ENCODE measurements at regions not wholly inside any gene's neighbourhood (a gene's known extent, or its start where the extent isn't known, plus 50 kb on each side); places are given as distances from the start of the nearest gene placed in this dataset.

DNA sequence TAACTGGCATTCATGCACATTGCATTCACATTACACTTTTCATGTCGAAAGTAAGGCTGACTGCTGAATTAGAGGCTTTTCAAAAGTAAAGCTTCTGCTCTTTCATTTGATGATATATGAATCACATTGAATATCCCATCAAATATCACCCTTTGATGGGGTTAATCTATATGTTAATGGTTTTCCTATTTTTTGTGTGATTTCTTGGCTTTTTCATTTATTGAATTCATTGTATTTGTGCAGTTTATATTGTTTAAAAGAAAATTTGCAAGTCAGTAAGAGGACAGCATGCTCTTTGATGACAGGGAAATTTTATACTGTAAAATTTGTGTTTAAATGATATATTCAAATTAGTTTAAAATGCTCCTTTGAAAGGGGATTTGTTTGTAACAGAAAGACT, 344.1 kb downstream of the PCDH10 start:
- ATAC-seq (ENCODE audit: low read depth in 2 of 2) (no peak), DNase-seq (no peak)
- no peaks in the 10 kb centered on the region for H3K36me3 Mint-ChIP-seq
- H3K9me3 Mint-ChIP-seq, result peaks cover 0 to 2% (median 0%) of the 10 kb centered on the region in 7 donors
- H3K4me3 Mint-ChIP-seq, result no peak overlapping the region
- no peaks in the 10 kb centered on the region for H3K27me3 Mint-ChIP-seq
- H3K4me1 Mint-ChIP-seq, result no peaks in the 10 kb centered on the region
- H3K27ac Mint-ChIP-seq, result no peak overlapping the region

DNA sequence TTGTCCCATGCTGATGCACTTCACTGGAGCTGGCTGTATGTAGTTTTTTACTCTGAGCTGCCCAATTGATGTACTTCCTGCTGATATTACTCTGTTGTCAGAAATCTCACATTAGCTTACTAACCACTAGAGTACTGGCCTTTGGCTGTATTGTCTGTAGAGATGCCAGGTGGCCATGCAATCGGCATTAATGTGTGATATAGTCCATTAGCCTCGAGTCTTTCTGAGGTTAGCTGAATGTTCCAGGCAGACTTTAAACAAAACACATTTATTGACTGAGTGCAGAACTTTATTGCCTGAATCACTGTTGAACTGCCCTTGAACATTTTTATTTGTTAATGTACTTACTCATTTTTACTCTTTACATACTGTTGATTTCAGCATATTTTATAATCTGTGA, 335.2 kb downstream of the PCDH10 start:
- no peaks in the 10 kb centered on the region for H3K4me1 Mint-ChIP-seq
- H3K27ac Mint-ChIP-seq, result no peak overlapping the region
- DNase-seq (no peak), ATAC-seq (ENCODE audit: low read depth in 2 of 2) (no peak)
- H3K9me3 Mint-ChIP-seq, result peaks cover 0 to 4% (median 0%) of the 10 kb centered on the region in 7 donors
- H3K36me3 Mint-ChIP-seq, result no peaks in the 10 kb centered on the region
- H3K27me3 Mint-ChIP-seq, result no peaks in the 10 kb centered on the region
- H3K4me3 Mint-ChIP-seq, result no peak overlapping the region

DNA sequence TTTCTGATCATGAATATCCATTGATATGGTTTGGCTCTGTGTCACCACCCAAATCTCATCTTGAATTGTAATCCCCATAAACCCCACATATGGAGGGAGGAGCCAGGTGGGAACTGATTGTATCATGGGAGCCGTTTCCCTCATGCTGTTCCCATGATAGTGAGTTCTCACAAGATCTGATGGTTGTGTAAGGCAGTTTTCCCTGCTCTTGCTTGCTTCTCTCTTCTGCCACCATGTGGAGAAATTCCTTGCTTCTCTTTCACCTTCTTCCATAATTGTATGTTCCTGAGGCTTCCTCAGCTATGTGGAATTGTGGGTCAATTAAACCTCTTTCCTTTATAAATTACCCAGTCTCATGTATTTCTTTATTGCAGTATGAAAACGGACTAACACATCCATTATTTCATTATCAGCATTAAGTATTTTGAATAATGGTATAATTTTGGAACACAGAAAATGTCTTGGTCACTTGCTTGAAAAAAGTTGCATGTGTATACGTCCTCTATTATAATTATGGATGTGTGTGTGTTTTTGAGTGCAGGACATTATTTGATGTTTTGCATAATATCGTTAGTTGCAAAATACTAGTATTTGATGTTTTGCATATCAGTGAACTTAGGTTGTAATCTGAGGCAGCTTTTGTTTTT, 334.6 kb downstream of the PCDH10 start:
- no peak overlapping the region for H3K27ac Mint-ChIP-seq
- no peak overlapping the region for H3K4me3 Mint-ChIP-seq
- H3K36me3 Mint-ChIP-seq, result no peaks in the 10 kb centered on the region
- H3K27me3 Mint-ChIP-seq, result no peaks in the 10 kb centered on the region
- no peaks in the 10 kb centered on the region for H3K4me1 Mint-ChIP-seq
- ATAC-seq (ENCODE audit: low read depth in 2 of 2), result no peak
- peaks cover 0 to 4% (median 0%) of the 10 kb centered on the region in 7 donors for H3K9me3 Mint-ChIP-seq
- no peak for DNase-seq

DNA sequence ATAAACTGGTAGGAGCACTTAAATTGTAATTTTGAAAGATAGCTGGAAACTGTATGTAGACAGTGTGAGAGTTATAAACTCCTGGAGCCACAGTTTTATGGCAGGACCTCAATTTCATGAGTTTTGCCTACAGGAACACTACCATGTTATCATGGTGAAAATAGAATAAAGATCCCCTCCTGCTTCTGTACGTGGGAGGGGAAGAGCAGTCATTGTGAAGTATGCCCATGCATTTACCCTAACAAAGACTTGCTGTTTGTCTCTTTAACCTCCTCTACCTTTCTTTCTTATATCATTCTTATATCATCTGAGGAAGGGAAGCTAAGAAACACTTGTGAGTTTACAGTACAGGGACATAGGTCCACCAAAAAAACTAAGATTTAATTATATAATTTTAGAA, 327.0 kb downstream of the PCDH10 start:
- ATAC-seq (ENCODE audit: low read depth in 2 of 2) (no peak), DNase-seq (no peak)
- Mint-ChIP-seq H3K36me3 (no peaks in the 10 kb centered on the region), H3K27ac (no peak overlapping the region), H3K27me3 (no peaks in the 10 kb centered on the region), H3K9me3 (peaks cover 0 to 9% (median 0%) of the 10 kb centered on the region in 7 donors), H3K4me1 (no peaks in the 10 kb centered on the region), H3K4me3 (no peak overlapping the region)

DNA sequence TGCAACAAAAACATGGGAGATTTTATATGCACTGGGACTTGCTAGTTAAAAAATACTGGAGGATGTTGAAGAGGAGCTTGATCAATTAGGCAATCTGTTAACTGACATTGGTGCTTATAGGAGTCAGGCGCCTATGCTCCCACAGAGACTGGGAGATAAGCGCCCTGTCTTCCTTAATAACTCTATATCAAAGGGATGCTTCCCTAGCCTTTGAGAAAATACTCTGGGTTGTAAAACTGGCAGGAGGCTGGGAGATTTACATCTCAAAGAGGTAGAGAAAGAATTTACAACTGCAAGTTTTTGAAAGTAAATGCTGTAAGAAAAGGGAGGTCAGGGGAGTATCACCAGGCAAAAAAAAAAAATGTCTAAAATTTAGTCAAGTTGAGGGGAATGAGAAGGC, 325.4 kb downstream of the PCDH10 start:
- Mint-ChIP-seq H3K4me1 (no peaks in the 10 kb centered on the region), H3K27ac (peak overlapping the region in 1 of 6 donors; percentile 53), H3K9me3 (peaks cover 0 to 9% (median 0%) of the 10 kb centered on the region in 7 donors), H3K36me3 (no peaks in the 10 kb centered on the region), H3K27me3 (no peaks in the 10 kb centered on the region), H3K4me3 (no peak overlapping the region)
- ATAC-seq (ENCODE audit: low read depth in 2 of 2) (no peak), DNase-seq (no peak)

DNA sequence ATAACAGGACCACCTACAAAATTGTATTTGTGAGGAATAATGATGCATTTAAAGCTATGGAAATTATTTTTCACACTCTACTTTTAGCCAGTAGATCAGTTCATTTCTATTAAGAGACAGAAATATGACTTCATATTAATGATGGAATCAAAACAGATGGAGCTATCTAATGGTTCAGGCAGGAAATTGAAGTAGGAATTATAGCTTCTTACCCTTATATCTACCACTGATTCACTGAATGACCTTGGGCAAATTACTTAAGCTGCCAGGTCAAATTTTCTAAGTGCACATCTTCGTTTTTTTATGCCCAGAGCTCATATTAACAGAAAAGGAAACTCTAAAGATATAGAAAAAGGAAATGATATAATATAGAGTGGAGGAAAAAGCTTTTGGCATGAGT, 323.1 kb downstream of the PCDH10 start:
- Mint-ChIP-seq H3K9me3 (peaks cover 0 to 8% (median 0%) of the 10 kb centered on the region in 7 donors), H3K4me1 (no peaks in the 10 kb centered on the region), H3K27me3 (no peaks in the 10 kb centered on the region), H3K27ac (no peak overlapping the region), H3K4me3 (no peak overlapping the region), H3K36me3 (no peaks in the 10 kb centered on the region)
- ATAC-seq (ENCODE audit: low read depth in 2 of 2), result no peak
- DNase-seq, result no peak

DNA sequence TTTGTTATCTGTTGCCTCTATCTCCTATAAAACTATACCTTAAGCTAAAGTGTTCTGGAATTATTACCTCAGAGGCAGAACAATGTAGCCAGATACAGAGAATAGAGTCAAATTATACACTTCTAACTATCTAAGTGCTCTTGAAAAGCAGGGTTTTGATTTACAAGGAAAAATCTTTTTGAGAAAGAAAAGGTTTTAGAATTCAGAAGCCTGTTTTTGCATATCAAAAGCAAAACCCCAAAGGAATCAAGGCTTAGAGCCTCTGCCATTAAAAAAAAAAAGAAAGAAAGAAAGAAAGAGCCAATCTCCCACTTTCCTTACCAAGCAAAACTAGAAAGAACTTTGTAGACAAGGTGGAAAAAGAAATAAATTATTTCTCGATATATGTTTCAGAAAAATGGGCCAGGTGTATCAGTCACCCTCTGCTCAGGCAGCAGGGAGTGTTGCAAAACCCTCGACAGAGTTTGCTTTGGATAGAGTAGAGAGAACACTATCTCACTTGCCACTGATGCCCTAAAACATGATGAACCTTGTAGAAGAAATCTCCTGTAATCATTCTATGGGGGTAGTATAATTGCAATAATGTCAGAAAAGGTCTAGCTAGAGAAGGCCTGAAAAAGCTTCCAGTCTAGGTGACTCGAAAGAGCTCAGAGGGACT, 318.3 kb downstream of the PCDH10 start:
- Mint-ChIP-seq H3K4me1 (no peaks in the 10 kb centered on the region), H3K27me3 (no peaks in the 10 kb centered on the region), H3K4me3 (no peak overlapping the region), H3K27ac (no peak overlapping the region), H3K9me3 (peaks cover 0 to 8% (median 0%) of the 10 kb centered on the region in 7 donors), H3K36me3 (no peaks in the 10 kb centered on the region)
- ATAC-seq (ENCODE audit: low read depth in 2 of 2) (no peak), DNase-seq (no peak)

DNA sequence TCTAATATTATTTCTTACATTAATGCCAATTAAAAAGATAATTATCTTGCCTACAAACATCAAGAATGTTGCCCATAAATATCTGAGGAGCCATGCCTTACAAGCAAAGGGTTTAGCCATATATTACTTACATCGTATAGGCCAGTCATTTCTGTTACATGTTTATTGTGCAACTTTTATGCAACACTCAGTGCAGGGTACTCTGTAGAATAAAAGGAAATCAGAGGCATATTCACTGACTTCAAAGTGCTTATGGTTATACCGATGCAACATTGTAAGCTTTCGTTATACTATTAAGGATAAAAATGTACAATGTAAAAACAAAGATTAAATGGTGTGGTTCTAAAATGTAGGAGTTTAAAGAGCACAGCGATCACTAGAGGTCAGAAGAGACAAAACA, 315.9 kb downstream of the PCDH10 start:
- Mint-ChIP-seq H3K9me3 (peaks cover 0 to 14% (median 2%) of the 10 kb centered on the region in 7 donors), H3K4me1 (no peaks in the 10 kb centered on the region), H3K27ac (no peak overlapping the region), H3K4me3 (no peak overlapping the region), H3K27me3 (no peaks in the 10 kb centered on the region), H3K36me3 (no peaks in the 10 kb centered on the region)
- no peak for DNase-seq
- ATAC-seq (ENCODE audit: low read depth in 2 of 2), result no peak

DNA sequence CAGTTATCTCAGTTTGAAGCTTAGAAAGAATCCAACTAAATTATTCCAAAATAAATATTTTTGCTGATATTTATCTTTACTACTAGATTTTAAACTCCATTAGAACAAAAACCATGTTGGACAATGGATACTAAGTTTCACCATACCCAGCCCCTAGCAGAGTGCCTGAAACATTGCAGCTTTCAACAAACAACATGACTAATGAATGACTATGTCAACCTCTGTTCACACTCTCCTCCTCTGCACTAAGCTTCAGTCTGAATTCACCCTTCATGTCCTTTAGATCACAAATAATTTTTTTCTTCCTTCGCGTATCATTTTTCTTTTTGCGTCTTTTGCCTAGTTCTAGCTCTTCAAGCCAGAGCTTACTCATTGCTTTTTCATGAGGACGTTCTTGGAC, 315.2 kb downstream of the PCDH10 start:
- no peaks in the 10 kb centered on the region for H3K36me3 Mint-ChIP-seq
- H3K27ac Mint-ChIP-seq, result no peak overlapping the region
- peaks cover 0 to 14% (median 3%) of the 10 kb centered on the region in 7 donors for H3K9me3 Mint-ChIP-seq
- no peak for DNase-seq
- no peaks in the 10 kb centered on the region for H3K27me3 Mint-ChIP-seq
- H3K4me3 Mint-ChIP-seq, result no peak overlapping the region
- no peak for ATAC-seq (ENCODE audit: low read depth in 2 of 2)
- H3K4me1 Mint-ChIP-seq, result no peaks in the 10 kb centered on the region

DNA sequence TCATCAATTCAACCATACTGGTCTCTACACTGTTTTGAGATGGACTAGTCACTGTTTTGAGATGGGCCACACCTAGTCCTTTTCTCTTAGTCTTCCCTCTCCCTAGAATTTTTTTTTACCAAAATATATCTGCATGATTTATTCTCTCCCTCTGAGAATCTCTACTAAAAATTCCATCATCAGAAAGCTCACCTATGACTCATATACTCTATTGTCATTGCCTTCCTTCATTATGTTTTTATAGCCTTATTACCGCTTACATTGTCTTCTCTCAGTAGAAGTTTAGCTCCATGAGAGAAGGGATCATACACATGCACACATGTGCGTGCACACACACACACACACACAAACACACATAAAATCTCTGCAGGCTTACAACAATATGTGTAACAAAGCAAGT, 303.6 kb downstream of the PCDH10 start:
- no peak for DNase-seq
- ATAC-seq (ENCODE audit: low read depth in 2 of 2), result no peak
- Mint-ChIP-seq H3K4me1 (no peaks in the 10 kb centered on the region), H3K9me3 (peaks cover 0 to 7% (median 3%) of the 10 kb centered on the region in 7 donors), H3K27me3 (no peaks in the 10 kb centered on the region), H3K4me3 (no peak overlapping the region), H3K36me3 (no peaks in the 10 kb centered on the region), H3K27ac (no peak overlapping the region)

DNA sequence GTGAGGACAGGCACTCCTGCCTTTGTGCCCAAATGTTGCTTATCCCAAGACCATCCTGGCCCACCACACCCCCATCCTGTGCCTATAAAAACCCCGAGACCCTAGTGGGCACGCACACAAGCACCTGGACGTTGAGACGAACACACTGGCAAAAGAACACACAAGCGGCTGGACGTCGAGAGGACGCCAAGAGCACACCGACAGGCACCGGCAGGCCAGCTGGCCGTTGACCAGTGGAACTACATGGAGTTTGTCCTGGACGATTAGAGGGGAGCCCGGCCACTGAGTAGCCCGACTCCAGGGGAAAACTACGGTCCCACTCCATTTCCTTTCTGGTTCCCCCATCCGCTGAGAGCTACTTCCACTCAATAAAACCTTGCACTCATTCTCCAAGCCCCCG, 301.7 kb downstream of the PCDH10 start:
- no peaks in the 10 kb centered on the region for H3K4me1 Mint-ChIP-seq
- H3K27me3 Mint-ChIP-seq, result no peaks in the 10 kb centered on the region
- no peak for ATAC-seq (ENCODE audit: low read depth in 2 of 2)
- H3K4me3 Mint-ChIP-seq, result no peak overlapping the region
- H3K36me3 Mint-ChIP-seq, result no peaks in the 10 kb centered on the region
- peaks cover 0 to 3% (median 1%) of the 10 kb centered on the region in 7 donors for H3K9me3 Mint-ChIP-seq
- H3K27ac Mint-ChIP-seq, result no peak overlapping the region
- no peak for DNase-seq

DNA sequence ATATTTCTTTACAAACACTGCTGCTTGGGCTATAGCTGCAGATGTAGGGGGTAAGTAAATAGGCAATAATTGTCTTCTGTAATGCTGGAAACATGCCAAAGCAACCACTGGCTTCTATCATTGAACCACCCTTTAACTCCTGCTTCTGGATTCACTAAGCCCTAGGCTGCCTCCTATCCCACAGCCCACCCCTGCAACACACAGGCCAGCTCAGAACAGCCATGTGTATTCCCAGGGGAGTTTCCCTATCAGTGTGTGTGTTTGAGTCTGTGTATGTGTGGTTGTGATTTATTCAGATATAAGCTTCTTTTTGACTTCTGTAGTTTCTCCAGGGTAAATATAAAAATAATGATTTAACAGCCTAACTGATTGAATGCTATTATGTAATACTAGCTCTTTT, 291.3 kb downstream of the PCDH10 start:
- DNase-seq (no peak), ATAC-seq (ENCODE audit: low read depth in 2 of 2) (no peak)
- Mint-ChIP-seq H3K4me3 (no peak overlapping the region), H3K27me3 (no peaks in the 10 kb centered on the region), H3K36me3 (no peaks in the 10 kb centered on the region), H3K9me3 (peaks cover 0 to 1% (median 0%) of the 10 kb centered on the region in 7 donors), H3K4me1 (no peaks in the 10 kb centered on the region), H3K27ac (no peak overlapping the region)

DNA sequence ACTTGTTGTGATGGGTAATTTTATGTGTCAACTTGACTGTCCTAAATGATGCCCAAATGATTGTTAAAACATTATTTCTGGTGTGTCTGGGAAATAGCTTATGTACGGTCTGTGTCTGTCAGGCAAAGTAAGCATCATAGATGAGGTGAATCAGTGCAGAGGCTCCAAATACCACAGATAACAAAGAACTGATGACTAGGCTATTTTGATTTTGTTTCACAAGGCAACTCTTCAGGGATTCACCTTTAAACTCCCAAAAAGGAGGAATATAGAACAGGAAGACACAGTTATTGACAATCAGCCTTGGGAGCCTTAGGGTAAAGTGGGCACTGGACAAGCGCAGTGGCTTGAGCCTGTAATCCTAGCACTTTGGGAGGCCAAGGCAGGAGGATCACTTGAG, 290.7 kb downstream of the PCDH10 start:
- H3K27ac Mint-ChIP-seq, result no peak overlapping the region
- no peaks in the 10 kb centered on the region for H3K27me3 Mint-ChIP-seq
- no peak for DNase-seq
- peaks cover 0 to 1% (median 0%) of the 10 kb centered on the region in 7 donors for H3K9me3 Mint-ChIP-seq
- no peaks in the 10 kb centered on the region for H3K36me3 Mint-ChIP-seq
- ATAC-seq (ENCODE audit: low read depth in 2 of 2), result no peak
- H3K4me1 Mint-ChIP-seq, result no peaks in the 10 kb centered on the region
- H3K4me3 Mint-ChIP-seq, result no peak overlapping the region

DNA sequence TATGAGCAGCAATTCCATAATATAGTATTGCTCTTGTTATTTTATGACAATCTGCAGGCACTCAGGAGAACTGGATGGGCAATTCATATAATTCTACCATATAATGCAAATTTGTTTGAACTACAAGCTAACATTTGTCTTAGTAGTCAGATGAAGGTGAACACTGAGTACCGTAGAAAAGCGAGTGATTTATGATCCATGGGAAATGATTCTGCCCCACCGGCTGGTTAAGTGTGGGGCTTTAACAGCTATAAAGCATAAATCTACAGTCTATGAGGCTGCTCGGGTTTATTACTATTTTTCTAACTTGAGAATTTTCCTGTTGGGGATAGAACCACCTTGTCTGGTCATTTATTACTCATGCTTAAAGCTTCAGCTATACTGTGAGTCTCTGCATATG, 275.5 kb downstream of the PCDH10 start:
- ATAC-seq (ENCODE audit: low read depth in 2 of 2) (no peak), DNase-seq (no peak)
- Mint-ChIP-seq H3K36me3 (no peaks in the 10 kb centered on the region), H3K4me3 (no peak overlapping the region), H3K9me3 (peaks cover 0 to 4% (median 0%) of the 10 kb centered on the region in 7 donors), H3K27me3 (no peaks in the 10 kb centered on the region), H3K4me1 (no peaks in the 10 kb centered on the region), H3K27ac (no peak overlapping the region)
